Pancreas (tissue), 10 donors: ENCODE measurements at regions not wholly inside any gene's neighbourhood (a gene's known extent, or its start where the extent isn't known, plus 50 kb on each side); places are given as distances from the start of the nearest gene placed in this dataset.
"Not testable (repeated sequence)": the region's sequence is repeated elsewhere in the genome, so short reads cannot be mapped to it uniquely, and the experiment has no call there.

Experiments used
- ATAC-seq, 4 donors: fragments of 200-7000 bp; cut with Tn5 transposase; one replicate each; pipeline versions ENCODE4 v1.8.0 to v1.9.1; 2020; ENCODE audit warnings: mild to moderate bottlenecking in 4 of 4, moderate library complexity in 4 of 4
- DNase-seq, 6 donors: peaks; one replicate each; pipeline ENCODE4 v3.0.0-alpha.2; 2020
- FAIRE-seq: peaks from 2 replicates; lab custom pipeline; 2012; peaks lifted over from hg19 to GRCh38; lab: Jason Lieb, UNC
- H3K27ac ChIP-seq, 4 donors: fragments of 200-600 bp; sonication (generic); 1 replicate in 3 of 4; 2 replicates in 1 of 4; pipeline versions ENCODE4 v1.5.0 to v1.8.0; 2020
- H3K27me3 ChIP-seq, 4 donors: fragments of 200-600 bp; one replicate each; pipeline ENCODE4 v1.8.0; 2021
- H3K36me3 ChIP-seq, 3 donors: fragments of 200-600 bp; sonication (generic) in 1 of 3; one replicate each; pipeline versions ENCODE4 v1.5.0 to v1.8.0; 2020 to 2021
- H3K4me1 ChIP-seq, 3 donors: fragments of 200-600 bp; one replicate each; pipeline ENCODE4 v1.8.0; 2021
- H3K4me3 ChIP-seq, 4 donors: fragments of 200-600 bp; sonication (generic) in 2 of 4; one replicate each; pipeline versions ENCODE4 v1.5.0 to v1.8.0; 2020 to 2021
- H3K9me3 ChIP-seq, 4 donors: fragments of 200-600 bp; one replicate each; pipeline ENCODE4 v1.8.0; 2021
- WGBS, 2 donors: extraction: QIAGEN DNeasy Blood & Tissue Kit; methylation state at CpG; one replicate each; pipeline ENCODE4 v1.1.7; 2013; 5-methylcytosine and 5-hydroxymethylcytosine counted together
- intact Hi-C, 3 donors: fragments of 100-400 bp; cut with DNase I; formaldehyde crosslinking; loops; one replicate each; pipeline versions ENCODE4 v1.11.1 to v1.14.2; 2022
- TF ChIP-seq, protein P1 (sequence below), 4 donors: fragments of 200-600 bp; sonication (generic) in 3 of 4; IDR thresholded peaks; one replicate each; pipeline versions ENCODE4 v1.5.0 to v1.8.0; 2021; ENCODE audit warnings: antibody characterized with exemption in 4 of 4
- donor health status: healthy with polysubstance abuse.
- donor health status: DM: no; HTN: no; CAD: no; lungs with moderate emphysema.
- donor health status: DM: no; HTN: no; CAD: no.
- donor health status: control.
- donor health status: control.
- donor health status: Bipolar disorder and iron deficiency.
- donor health status: DM: yes; HTN: yes; CAD: no.
- donor health status: DM: no; HTN: no; CAD: no.
- donor health status: DM: no; HTN: no; CAD: no.
- donor health status: DM: yes; HTN: yes; CAD: no.

DNA sequence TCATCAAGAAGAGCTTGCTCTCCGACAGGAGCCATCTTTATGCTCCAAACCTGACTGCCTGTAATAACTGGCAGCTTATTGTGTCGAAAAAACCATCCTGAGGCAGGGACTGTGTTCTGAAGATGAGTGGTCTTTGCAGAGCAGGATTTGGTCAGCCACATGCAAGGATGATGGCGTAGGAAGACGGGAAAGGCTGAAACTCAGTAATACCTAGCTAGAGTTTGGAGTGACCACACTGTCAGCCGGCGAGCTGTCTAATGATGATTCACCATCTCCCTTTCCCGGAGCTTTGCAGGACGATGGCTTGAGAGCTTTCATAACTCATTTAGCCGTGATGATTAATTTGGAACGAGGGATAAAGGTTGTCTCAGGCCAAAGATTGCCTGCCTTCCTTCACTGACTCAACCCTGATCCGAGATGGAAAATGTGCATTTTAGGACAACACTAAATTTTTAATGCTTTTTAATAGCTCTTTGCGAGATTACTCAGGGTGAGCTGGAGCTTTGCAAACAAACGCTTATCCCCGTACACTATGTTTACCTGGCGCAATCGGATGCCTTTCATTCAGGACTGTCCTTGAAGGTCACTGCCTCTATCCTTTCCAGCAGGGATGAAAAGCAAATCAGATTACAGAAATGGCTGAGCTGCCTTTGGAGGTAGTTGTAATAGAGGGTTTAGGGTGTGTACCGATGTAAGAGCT, 288.5 kb downstream of the ASMT start:
- Histone ChIP-seq H3K36me3 (no peaks in the 10 kb centered on the region), H3K4me3 (no peak overlapping the region), H3K27me3 (no peaks in the 10 kb centered on the region), H3K9me3 (no peaks in the 10 kb centered on the region), H3K27ac (no peak overlapping the region), H3K4me1 (no peaks in the 10 kb centered on the region)
- TF ChIP-seq, protein P1, sequence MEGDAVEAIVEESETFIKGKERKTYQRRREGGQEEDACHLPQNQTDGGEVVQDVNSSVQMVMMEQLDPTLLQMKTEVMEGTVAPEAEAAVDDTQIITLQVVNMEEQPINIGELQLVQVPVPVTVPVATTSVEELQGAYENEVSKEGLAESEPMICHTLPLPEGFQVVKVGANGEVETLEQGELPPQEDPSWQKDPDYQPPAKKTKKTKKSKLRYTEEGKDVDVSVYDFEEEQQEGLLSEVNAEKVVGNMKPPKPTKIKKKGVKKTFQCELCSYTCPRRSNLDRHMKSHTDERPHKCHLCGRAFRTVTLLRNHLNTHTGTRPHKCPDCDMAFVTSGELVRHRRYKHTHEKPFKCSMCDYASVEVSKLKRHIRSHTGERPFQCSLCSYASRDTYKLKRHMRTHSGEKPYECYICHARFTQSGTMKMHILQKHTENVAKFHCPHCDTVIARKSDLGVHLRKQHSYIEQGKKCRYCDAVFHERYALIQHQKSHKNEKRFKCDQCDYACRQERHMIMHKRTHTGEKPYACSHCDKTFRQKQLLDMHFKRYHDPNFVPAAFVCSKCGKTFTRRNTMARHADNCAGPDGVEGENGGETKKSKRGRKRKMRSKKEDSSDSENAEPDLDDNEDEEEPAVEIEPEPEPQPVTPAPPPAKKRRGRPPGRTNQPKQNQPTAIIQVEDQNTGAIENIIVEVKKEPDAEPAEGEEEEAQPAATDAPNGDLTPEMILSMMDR (IDR thresholded peaks at IDR 0.05) = no peak
- peak in 1 of 4 donors; percentile 25 for ATAC-seq
- FAIRE-seq = no peak
- DNase-seq = no peak
- 32 to 36% methylated on average over 17 of the region's 17 CpGs for WGBS, 2 donors
- intact Hi-C loops = no loop called here

DNA sequence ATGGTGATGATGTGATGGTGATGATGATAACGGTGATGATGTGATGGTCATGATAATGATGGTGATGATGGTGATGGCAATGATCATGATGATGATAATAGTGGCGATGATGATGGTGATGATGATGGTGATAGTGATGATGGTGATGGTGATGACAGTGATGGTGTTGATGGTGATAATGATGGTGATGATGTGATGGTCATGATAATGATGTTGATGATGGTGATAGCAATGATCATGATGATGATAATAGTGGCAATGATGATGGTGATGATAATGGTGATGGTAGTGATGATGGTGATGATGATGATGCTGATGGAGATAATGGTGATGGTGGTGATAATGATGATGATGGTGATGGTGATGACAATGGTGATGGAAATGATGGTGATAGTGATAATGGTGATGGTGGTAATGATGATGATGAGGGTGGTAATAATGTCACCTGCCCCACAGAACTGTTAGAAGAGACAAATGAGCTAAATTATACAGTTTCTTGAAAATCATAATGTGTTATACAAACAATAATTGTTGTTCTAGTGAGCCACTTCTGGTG, 289.9 kb downstream of the ASMT start:
- TF ChIP-seq, protein P1 (IDR thresholded peaks at IDR 0.05) = no peak
- no peak for ATAC-seq
- intact Hi-C loops = no loop called here
- H3K9me3 ChIP-seq = no peaks in the 10 kb centered on the region
- no peak overlapping the region for H3K4me3 ChIP-seq
- no peaks in the 10 kb centered on the region for H3K4me1 ChIP-seq
- H3K36me3 ChIP-seq = no peaks in the 10 kb centered on the region
- no peak overlapping the region for H3K27ac ChIP-seq
- H3K27me3 ChIP-seq = no peaks in the 10 kb centered on the region
- no peak for FAIRE-seq
- DNase-seq = no peak
- WGBS, 2 donors = 82 to 94% methylated on average over 2 of the region's 2 CpGs

DNA sequence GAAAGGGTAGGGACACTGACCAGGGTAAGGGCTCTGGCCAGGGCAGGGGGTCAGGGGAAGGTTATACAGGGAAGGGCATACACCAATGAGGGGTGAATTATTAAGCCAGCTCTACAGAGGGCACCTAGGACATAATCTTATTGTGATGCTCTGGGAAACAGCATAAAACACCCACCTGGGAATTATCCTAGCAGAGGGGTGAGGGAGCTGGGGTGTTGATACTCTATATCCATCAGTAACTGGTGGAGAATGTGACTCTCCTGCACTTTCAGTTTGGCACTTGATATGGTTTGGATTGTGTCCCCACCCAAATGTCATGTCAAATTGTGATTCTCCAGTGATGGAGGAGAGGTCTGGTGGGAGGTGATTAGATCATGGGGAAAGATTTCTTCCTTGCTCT, 291.2 kb downstream of the ASMT start:
- ATAC-seq (no peak), FAIRE-seq (no peak)
- intact Hi-C loops = no loop called here

DNA sequence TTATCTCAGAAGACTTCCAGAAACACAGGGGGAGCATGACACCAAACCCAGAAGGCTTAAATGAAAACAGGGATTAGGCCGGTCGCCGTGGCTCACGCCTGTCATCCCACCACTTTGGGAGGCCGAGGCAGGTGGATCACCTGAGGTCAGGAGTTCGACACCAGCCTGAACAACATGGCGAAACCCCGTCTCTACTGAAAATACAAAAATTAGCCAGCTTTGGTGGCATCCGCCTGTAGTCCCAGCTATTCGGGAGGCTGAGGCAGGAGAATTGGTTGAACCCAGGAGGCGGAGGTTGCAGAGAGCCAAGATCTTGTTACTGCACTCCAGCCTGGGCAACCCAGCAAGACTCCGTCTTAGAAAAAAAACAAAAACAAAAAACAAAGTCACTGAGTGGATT, 294.1 kb downstream of the ASMT start:
- FAIRE-seq, H3K27ac ChIP-seq, H3K4me1 ChIP-seq, H3K27me3 ChIP-seq, H3K4me3 ChIP-seq, DNase-seq, H3K9me3 ChIP-seq, H3K36me3 ChIP-seq, ATAC-seq, intact Hi-C loops: not testable (repeated sequence)
- WGBS, 2 donors = 88 to 91% methylated on average over 12 of the region's 12 CpGs

More for the DNA sequence above, 291.2 kb downstream of the ASMT start:
- TF ChIP-seq, protein P1 (IDR thresholded peaks at IDR 0.05) = no peak
- Histone ChIP-seq H3K36me3 (no peaks in the 10 kb centered on the region), H3K27ac (no peak overlapping the region), H3K4me1 (no peaks in the 10 kb centered on the region), H3K27me3 (no peaks in the 10 kb centered on the region), H3K9me3 (no peaks in the 10 kb centered on the region), H3K4me3 (no peak overlapping the region)
- DNase-seq = no peak

DNA sequence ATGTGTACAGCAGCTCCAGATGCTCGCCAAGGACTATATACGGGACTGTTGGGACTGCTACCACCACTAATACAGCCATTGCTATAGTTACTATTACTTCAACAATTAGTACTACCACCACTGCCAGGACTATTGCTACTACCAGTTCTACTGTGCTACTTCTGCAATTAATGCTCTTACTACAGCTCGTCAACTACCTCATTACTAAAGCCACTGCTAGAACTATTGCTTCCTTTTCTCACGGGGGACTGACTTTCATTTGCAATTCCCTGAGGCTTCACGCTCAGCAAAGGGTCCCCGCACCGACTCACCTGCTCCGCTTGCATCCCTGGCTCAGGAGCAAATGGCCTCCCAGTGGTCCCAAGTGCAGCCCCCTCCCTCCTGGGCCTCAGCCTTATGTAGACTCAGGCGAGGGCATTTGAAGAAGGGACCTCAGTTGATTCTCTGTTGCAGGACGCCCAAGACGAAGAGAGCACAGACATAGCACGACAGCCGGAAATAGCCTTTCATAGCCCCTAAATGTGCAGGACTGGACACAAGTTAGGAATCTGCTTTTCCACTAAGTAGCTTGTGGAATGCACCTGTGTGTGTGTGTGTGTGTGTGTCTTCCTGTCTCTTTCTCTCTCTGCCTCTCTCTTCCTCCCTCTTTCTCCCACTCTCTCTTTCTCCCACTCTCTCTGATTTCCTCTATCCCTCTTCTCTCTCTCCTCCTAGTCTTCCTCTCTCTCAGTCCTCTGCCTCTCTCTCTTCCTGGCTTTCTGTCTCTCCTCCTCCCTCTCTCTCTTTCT, 294.8 kb downstream of the ASMT start:
- H3K36me3 ChIP-seq = no peaks in the 10 kb centered on the region
- intact Hi-C loops = no loop called here
- no peak for FAIRE-seq
- no peak overlapping the region for H3K4me3 ChIP-seq
- H3K27ac ChIP-seq = no peak overlapping the region
- TF ChIP-seq, protein P1 (IDR thresholded peaks at IDR 0.05) = no peak
- ATAC-seq = no peak
- H3K27me3 ChIP-seq = no peaks in the 10 kb centered on the region
- H3K9me3 ChIP-seq = no peaks in the 10 kb centered on the region
- 57 to 62% methylated on average over 13 of the region's 13 CpGs for WGBS, 2 donors
- no peaks in the 10 kb centered on the region for H3K4me1 ChIP-seq
- no peak for DNase-seq
